Chondrocyte (in vitro differentiated cells): ENCODE measurements at regions not wholly inside any gene's neighbourhood (a gene's known extent, or its start where the extent isn't known, plus 50 kb on each side); places are given as distances from the start of the nearest gene placed in this dataset.

Experiments
- DNase-seq: peaks from one replicate; pipeline ENCODE4 v3.0.0; 2021; ENCODE audit warnings: mixed read lengths, low spot score
- H3K27ac Mint-ChIP-seq: one replicate; pipeline ENCODE4 v1.8.0; 2021; ENCODE audit warnings: mild to moderate bottlenecking, moderate library complexity, mixed read lengths; ENCODE audit not compliant: unreplicated experiment
- H3K27me3 Mint-ChIP-seq: 2 replicates; pipeline ENCODE4 v1.8.0; 2021; ENCODE audit warnings: low read depth, mixed read lengths
- H3K36me3 Mint-ChIP-seq: 2 replicates; pipeline ENCODE4 v1.8.0; 2021; ENCODE audit warnings: low read depth, mixed read lengths
- H3K4me1 Mint-ChIP-seq: 2 replicates; pipeline ENCODE4 v1.8.0; 2021; ENCODE audit warnings: low read depth, mild to moderate bottlenecking, mixed read lengths
- H3K4me3 Mint-ChIP-seq: one replicate; pipeline ENCODE4 v1.8.0; 2021; ENCODE audit warnings: mild to moderate bottlenecking, moderate library complexity, mixed read lengths; ENCODE audit not compliant: unreplicated experiment
- H3K9me3 Mint-ChIP-seq: 2 replicates; pipeline ENCODE4 v1.8.0; 2021; ENCODE audit warnings: low read depth, mixed read lengths
- TF ChIP-seq, protein P1 (sequence below): fragments of 200-600 bp; sonication (generic); IDR thresholded peaks from 2 replicates; pipeline ENCODE4 v1.5.0; 2021; ENCODE audit warnings: antibody characterized with exemption, mild to moderate bottlenecking, moderate library complexity

DNA sequence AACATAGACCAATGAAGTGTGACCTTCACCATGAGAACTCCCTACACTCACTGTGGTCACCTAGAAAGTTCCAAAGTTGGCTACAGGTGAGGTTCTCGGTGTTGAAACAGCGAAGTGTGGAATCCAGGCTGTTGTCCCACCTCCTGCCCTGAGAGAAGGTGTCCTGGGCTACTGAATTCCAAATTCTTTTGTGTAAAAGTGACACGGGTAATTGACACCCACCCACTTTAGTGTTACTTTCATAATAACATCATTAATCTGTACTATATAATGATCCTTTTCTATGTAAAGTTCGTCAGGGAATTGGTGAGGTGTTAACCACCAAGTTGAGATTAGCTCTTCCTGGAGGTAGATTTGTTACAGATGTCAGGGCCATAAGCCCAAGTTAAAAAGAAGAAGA lies 690.7 kb downstream of the RWDD3 start:
- no peak overlapping the region for H3K4me3 Mint-ChIP-seq
- TF ChIP-seq, protein P1, sequence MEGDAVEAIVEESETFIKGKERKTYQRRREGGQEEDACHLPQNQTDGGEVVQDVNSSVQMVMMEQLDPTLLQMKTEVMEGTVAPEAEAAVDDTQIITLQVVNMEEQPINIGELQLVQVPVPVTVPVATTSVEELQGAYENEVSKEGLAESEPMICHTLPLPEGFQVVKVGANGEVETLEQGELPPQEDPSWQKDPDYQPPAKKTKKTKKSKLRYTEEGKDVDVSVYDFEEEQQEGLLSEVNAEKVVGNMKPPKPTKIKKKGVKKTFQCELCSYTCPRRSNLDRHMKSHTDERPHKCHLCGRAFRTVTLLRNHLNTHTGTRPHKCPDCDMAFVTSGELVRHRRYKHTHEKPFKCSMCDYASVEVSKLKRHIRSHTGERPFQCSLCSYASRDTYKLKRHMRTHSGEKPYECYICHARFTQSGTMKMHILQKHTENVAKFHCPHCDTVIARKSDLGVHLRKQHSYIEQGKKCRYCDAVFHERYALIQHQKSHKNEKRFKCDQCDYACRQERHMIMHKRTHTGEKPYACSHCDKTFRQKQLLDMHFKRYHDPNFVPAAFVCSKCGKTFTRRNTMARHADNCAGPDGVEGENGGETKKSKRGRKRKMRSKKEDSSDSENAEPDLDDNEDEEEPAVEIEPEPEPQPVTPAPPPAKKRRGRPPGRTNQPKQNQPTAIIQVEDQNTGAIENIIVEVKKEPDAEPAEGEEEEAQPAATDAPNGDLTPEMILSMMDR = no peak
- DNase-seq = no peak
- H3K36me3 Mint-ChIP-seq = no peaks in the 10 kb centered on the region
- H3K27ac Mint-ChIP-seq = no peak overlapping the region
- H3K9me3 Mint-ChIP-seq = no peaks in the 10 kb centered on the region
- H3K27me3 Mint-ChIP-seq = peaks cover 1% of the 10 kb centered on the region
- no peaks in the 10 kb centered on the region for H3K4me1 Mint-ChIP-seq

GRCh38 chr1:95926331-95926730 lies 692.3 kb downstream of the RWDD3 start:
- Mint-ChIP-seq H3K4me3 (no peak overlapping the region), H3K27ac (no peak overlapping the region), H3K36me3 (no peaks in the 10 kb centered on the region), H3K27me3 (peaks cover 4% of the 10 kb centered on the region), H3K4me1 (no peaks in the 10 kb centered on the region), H3K9me3 (no peaks in the 10 kb centered on the region)
- TF ChIP-seq, protein P1 = no peak
- DNase-seq = no peak

GRCh38 chr1:95927061-95927460 lies 693.1 kb downstream of the RWDD3 start:
- Mint-ChIP-seq H3K9me3 (no peaks in the 10 kb centered on the region), H3K36me3 (no peaks in the 10 kb centered on the region), H3K27ac (no peak overlapping the region), H3K27me3 (peaks cover 9% of the 10 kb centered on the region), H3K4me1 (no peaks in the 10 kb centered on the region), H3K4me3 (no peak overlapping the region)
- TF ChIP-seq, protein P1 = no peak
- no peak for DNase-seq

DNA sequence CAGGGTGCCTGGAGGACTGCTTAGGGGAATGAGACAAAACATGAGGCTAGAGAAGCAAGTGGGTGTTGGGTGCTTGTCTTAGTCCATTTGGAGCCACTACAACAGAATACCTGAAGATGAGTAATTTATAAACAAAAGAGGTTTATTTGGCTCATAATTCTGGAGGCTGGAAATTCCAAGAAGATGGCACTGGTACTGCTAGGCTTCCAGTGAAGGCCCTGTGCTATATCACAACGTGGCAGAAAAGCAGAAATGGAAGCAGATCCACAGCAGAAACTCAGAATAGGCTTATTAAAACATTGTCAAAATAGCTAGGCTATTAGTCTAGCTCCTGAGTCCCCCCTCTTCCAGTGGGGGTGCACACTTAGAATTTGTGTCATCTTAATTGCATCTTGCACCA lies 701.7 kb downstream of the RWDD3 start:
- H3K4me1 Mint-ChIP-seq = no peaks in the 10 kb centered on the region
- peaks cover 8% of the 10 kb centered on the region for H3K27me3 Mint-ChIP-seq
- no peaks in the 10 kb centered on the region for H3K36me3 Mint-ChIP-seq
- no peak overlapping the region for H3K4me3 Mint-ChIP-seq
- no peak overlapping the region for H3K27ac Mint-ChIP-seq
- DNase-seq = no peak
- TF ChIP-seq, protein P1 = no peak
- no peaks in the 10 kb centered on the region for H3K9me3 Mint-ChIP-seq

DNA sequence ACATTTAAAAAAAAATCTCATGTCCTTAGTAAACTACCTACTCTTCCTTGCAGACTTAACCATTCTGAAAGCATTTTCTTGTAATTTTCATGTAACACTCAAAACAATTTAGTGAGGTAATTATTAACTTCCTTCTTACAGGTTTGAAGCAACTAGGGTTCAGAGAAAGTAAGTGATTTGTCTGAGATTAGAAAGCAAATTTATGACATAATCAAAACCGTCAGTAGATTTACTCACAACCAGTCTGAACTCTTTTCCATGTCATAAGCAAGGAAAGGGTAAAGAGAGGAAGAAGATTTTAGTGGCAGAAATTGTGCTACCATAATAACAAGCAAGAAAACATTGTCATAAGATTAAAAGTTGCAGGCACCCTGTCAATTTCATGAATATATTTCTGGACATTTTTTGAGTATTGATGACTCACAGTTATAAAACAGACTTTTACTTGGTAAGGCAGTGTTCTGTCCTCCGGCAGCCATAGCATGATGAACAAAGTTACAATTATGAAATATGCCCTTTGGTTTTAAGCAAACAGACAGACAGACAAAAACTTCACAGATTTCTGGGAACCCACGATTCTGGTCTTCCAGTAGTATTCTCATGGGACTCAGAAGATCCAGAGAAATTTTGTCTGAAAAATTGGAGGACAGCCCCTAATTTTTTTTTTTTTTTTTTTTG lies 707.2 kb downstream of the RWDD3 start:
- Mint-ChIP-seq H3K4me1 (no peaks in the 10 kb centered on the region), H3K27ac (no peak overlapping the region), H3K27me3 (peaks cover 5% of the 10 kb centered on the region), H3K36me3 (no peaks in the 10 kb centered on the region), H3K9me3 (no peaks in the 10 kb centered on the region), H3K4me3 (no peak overlapping the region)
- no peak for DNase-seq
- TF ChIP-seq, protein P1 = no peak
